Stimulated activated CD4-positive, alpha-beta T cell treated with anti-CD3 and anti-CD28 coated beads, Interleukin-2, amount 100 ng/mL, for 24 hours (primary cell): ENCODE measurements at regions not wholly inside any gene's neighbourhood (a gene's known extent, or its start where the extent isn't known, plus 50 kb on each side); places are given as distances from the start of the nearest gene placed in this dataset.
"Not testable (repeated sequence)": the region's sequence is repeated elsewhere in the genome, so short reads cannot be mapped to it uniquely, and the experiment has no call there.

ENCODE experiments used
- DNase-seq, 2 donors: peaks; one replicate each; pipeline ENCODE4 v3.0.0-alpha.2; 2020

DNA sequence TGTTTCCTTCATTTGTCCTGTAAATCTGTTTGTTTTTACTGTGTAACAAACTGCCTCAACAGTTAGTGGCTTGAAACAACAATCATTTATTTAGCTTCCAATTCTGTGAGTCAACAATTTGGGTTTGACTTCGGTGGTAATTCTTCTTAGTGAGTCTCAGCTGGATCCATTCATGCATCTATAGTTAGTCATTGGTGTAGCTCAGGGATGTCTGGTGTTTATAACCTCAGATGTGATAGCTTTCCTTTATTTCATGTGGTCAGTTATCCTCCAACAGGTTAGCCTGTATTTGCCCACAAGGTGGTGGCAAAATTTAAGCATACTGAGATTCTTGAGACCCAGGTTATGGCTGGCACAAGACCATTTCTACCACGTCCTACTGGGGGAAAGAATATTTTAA is 1267.2 kb downstream of the RAPGEF2 start:
- no peak for DNase-seq

DNA sequence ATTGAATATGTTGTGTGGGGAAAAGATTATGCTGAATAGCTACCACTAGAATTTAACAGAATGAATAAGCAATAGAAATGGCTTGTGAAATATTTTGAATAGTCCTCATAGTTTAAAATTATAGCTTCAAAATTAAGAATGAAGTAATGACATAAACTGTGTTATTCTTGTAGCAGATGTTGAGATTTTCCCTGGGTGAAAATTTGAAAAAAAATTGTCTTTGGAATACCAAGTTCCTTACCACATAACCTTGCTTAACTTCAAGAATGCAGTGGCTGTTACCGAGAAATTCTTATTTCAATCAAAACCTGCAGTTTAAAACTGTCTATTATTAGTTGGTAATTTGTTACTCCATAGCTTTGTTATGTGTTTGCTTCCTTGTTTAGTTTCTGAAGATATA is 1268.6 kb downstream of the RAPGEF2 start:
- DNase-seq = no peak

DNA sequence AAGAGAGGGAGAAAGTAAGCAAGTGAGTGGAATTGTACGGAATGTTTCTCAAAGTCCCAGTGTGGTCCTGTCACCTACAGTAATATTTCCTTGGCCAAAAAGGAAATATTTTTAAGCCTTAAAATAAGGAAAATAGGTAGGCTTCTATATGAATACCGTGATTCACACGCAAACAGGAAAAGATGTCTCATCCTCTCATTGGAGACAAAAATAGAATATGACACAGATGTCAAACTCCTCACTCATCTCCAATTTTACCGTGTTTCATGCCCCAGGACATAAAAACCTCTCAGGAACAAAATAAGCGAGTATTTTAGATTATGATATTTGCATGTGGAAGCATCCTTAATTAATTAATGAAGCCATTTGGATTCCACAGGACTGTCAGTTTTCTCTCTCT is 1269.5 kb downstream of the RAPGEF2 start:
- DNase-seq = no peak

DNA sequence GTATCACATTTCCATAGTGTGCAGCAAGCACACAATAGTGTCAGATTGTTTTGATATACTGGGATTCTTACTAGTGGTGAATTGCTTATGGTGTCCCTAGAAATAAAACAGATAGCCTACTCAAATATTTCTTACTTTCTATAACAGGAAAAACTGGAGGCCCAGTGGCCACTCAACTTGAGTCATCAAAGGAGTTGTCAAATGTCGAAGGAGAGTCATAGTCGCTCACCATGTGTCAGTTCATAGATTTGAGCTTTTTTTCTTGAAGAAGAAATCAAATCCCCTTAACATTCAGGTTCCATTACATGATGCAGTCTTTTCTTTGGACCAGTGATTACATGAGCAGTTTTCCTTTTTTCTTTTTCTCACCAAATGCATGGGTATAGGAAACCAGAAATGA is 1271.0 kb downstream of the RAPGEF2 start:
- DNase-seq = no peak

DNA sequence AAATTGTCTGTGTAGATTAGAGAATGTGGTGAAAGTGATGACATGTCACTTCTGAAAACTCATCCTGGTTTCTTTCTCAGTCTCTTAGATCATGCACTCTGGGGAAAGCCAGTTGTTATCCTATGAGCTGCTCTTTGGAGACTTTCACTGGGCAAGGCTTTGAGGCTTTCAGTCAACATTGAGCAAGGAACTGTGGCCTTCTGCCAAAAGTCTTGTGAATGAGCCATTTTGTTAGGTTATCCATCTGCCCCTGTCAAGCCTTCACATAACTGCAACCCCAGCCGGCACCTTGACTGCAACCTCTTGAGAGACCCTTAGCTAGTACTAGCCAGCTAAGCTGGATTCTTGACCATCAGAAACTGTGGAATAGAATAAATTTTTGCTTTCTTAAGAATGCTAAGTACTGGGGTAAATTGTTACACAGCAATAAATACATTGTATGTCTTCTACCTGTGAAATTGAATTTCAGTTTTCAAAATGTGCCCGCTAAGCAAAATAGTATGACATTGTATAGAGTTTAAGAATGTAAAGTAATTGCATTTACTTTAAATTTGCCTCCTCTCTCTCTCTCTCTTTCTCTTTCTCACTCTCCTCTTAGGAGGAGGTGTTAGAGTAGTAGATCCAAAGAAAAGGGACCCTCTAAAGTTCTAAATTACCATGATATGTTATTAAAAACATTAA is 1273.0 kb downstream of the RAPGEF2 start:
- DNase-seq = no peak

DNA sequence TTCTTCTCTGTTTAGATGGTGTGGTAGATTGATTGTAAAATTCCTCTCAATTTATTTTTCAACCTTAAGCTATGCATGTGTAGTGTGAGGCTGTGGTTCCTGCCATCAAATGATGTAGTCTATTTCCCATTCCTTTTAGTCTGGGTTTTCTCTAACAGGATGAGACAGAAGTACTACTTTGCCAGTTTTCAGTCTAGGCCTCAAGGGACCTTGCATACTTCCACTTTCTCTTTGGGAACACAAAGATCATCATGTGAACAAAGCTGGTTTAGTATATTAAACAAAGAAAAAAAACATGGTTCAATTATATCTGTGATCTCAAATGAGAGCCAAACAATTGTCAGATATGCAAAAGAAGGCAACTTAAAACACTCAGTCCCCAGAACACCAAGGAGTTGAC is 1284.0 kb downstream of the RAPGEF2 start:
- DNase-seq = no peak

DNA sequence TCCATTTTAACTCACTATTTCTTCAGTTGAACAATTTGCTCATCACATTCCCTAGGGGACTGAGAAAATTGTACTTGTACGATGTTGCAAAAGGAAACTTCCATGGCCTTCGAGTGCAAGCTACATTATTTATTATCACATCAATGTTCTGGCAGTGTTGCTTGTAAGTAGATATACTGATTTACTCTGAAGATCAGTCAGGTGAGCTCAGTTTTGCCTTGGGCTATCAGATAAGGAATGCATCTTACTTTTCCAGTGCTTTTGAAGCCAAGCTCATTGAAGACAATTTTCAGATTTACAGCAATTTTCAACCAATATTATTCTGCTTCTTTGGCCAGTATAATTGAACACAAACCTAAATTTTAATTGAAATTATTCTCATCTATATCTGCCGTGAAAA is 1296.9 kb downstream of the RAPGEF2 start:
- no peak for DNase-seq

DNA sequence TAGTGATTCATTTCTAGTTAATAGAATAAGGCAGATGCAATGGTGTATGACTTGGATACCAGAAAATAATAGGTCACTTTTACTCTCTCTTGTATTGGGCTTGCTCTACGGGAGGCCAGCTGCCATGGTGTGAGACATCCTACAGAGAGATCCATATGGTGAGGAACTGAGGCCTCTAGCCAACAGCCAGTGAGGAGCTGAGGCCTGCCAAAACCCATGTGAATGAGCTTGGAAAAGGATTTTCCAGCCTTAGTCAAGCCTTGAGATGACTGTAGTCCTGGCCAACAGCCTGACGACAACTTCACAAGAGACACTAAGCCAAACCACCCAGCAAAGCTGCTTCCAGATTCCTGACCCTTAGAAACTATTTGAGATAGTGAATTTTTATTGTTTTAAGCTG is 1300.2 kb downstream of the RAPGEF2 start:
- DNase-seq = no peak

DNA sequence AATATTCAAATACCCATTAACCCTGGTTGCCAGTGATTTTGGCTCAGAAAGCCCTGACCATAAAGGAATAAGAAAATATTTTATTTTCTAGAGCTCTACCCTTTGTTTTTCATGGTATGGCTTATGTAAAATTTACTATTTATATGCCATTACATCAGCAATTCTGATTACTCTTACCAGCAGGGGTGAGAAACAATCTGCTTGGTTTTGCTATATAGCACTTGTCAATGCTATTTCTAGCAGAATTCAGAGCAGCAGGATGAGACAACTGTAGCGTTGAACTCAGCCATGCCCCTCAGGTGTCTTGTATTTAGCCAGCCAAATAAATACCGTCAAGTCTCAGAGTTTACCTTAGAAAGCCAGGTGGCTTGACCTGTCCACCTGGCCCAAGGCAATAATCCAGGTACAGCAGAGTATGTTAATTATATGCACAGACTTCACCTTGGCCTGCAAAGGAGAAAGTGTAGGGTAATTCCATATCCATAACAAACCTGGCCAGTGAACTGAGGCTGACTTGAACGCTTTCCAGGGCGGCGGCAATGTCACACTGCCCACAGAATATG is 1303.5 kb downstream of the RAPGEF2 start:
- no peak for DNase-seq

DNA sequence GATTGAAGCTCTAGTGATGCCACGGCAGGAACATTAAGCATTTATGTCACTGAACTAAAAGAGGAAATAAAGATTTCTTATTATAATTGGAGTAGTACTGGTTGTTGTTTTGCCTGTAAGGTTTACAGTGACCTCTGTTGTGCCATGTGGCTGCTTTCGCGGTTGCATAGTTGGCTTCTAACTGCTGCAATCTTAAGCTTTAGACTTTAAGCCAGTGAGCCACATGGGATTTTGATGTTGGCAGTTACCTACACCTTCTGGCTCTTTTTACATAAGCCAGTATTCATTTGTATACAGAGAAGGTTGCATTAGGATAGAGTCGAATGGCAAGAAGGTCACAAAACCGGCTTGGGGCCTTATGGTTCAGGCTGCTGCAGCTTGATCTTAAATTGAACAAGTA is 1311.6 kb downstream of the RAPGEF2 start:
- no peak for DNase-seq

DNA sequence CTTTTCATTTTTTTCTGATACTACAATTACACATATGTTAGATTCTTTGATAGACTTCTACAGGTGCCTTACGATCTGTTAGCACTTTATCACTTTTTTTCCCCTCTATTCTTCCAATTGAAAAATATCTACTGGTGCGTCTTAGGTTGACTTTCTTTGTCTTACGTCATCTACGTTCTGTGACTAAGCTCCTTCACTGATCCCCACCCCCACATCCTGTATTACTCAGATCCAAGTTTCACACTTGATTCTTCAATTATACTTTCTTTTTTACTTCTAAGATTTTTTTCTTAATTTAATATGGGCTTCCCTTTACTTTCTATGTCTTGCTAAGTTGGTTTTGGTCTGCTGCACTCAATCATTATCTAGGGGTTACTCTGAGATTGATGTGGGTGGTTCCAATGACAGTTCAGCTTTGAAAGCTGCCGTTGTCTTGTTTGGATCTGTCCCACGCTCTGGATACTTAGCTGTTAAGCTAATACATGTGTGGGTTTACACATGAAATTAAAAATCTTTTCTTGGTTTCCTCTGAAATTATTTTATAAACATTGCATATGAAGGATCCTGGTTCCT is 1321.1 kb downstream of the RAPGEF2 start:
- no peak for DNase-seq

DNA sequence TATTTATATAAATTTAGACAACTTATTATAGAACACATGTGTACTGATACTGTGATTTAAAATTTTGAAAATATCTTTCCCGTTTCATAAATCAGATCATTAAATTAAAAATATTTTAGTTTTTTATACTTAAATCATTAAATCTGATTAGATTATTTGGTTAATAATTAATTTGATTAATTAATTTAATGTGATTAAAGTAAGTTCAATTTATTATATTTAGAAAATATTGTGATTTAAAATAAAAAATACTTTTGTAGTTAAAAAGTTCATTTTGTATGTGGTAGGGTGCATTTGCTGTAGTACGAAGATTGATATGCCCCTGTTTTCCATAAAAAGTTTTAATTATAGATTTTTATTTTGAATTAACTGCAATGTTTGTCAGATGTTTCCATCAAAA is 1323.4 kb downstream of the RAPGEF2 start:
- DNase-seq = no peak

DNA sequence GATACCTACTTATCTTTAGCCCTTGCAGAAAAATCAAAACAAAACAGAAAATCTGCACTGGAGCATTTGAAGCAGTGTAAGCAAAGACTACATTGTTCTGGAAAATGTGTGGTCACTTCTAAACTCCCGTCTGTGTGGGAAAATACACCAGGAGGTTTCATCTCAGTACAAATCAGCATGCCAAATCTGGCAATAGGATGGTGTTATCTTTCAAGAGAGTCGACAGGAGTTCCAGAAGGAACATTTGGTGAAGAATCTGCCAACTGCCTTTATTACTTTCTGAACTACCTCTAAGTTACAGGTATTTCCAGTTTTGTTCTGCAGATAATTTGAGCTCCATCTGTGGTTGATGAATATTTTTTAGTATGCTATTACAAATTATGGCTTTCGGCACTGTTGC is 1348.0 kb downstream of the RAPGEF2 start:
- DNase-seq = no peak

DNA sequence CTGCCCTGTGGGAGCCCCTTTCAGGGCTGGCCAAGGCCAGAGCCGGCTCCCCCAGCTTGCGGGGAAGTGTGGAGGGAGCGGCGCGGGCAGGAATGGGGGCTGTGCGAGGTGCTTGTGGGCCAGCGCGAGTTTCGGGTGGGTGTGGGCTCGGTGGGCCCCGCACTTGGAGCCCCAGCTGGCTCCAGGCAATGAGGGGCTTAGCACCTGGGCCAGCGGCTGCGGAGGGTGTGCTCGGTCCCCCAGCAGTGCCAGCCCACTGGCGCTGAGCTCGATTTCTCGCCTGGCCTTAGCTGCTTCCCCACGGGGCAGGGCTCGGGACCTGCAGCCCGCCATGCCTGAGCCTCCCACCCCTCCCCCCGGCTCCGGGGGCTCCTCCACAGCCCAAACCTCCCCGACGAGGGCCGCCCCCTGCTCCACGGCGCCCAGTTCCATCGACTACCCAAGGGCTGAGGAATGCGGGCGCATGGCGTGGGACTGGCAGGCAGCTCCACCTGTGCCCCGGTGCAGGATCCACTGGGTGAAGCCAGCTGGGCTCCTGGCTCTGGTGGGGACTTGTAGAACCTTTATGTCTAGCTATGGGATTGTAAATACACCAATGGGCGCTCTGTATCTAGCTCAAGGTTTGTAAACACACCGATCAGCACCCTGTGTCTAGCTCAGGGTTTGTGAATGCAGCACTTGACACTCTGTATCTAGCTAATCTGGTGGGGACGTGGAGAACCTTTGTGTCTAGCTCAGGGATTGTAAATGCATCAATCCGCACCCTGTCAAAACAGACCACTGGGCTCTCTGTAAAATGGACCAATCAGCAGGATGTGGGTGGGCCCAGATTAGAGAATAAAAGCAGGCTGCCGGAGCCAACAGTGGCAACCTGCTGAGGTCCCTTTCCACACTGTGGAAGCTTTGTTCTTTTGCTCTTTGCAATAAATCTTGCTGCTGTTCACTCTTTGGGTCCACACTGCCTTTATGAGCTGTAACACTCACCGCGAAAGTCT is 1379.1 kb downstream of the RAPGEF2 start:
- not testable (repeated sequence) for DNase-seq

DNA sequence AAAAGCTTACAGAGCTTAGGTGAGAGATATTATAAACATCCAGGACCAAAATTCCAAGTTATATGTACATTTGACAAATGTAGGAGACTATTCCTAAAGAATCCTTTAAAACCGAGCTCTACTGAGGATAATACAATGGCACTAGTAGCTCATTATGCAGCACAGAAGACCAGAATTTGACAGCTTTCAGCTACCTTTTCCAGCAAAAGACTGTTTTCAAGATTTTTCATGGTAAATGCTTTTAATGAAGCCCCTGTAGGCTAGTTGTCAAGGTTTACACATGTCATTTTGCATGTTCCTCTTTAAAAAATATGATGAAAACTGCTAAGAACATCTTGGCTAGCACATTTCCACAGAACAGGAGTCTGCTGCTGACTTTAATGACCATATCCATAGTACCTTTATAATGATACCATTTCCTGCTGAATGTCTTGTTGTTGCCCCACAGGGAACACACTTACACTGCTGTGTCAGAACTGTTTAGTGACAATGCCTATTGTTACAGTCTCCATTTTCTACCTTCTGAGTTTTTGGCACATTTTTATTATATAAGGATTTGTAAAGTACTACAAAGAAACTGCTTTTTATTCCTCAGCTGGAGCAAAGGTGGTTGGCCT is 1382.3 kb downstream of the RAPGEF2 start:
- DNase-seq = no peak

DNA sequence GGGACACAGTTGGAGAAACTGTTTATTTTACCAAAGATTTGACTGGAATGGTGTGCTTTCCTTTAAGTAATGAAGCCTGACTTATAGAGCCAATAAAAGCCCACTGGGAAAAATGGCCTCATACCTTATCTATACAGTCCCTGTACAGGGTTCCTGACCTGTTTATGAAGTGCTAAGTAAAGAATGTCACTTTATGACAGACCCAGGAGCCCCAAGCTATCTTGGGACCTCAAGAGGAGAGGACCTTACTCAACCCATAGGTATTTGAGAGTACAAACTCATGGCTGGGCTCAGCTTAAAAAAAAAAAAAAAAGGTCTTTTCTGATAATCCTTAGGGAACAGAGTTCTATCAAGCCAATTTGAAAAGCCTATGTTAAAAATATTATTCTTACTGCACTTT is 1389.3 kb downstream of the RAPGEF2 start:
- DNase-seq = no peak

DNA sequence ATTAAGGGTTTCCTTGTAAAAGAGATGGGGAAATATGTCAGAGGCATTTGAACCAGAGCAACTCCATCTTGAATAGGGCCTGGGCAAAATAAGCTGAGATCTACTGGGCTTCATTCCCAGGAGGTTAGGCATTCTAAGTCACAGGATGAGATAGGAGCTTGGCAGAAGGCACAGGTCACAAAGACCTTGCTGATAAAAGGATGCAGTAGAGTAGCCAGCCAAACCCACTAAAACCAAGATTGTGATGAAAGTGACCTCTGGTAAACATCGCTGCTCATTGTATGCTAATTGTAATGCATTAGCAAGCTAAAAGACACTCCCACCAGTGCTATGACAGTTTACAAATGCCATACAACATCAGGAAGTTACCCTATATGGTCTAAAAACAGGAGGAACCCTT is 1390.3 kb downstream of the RAPGEF2 start:
- DNase-seq = no peak

DNA sequence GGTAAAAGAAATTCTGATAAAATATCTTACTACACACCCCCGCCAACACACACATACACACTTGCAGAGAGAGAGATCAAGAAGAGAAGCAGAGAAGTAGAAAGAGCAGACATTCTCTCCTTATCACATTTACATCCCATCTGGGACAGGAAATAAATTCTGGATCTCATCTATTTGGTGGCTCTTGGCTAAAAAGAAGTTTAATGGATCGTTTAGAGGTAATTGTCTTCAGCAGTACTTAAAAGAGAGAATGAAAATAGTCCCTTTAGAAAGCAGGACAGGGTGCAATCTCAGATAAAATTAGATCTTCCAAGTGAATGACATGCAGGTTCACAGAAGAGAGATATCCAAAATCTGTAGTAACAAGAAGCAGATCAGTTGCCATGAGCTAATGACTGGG is 1392.5 kb downstream of the RAPGEF2 start:
- no peak for DNase-seq

DNA sequence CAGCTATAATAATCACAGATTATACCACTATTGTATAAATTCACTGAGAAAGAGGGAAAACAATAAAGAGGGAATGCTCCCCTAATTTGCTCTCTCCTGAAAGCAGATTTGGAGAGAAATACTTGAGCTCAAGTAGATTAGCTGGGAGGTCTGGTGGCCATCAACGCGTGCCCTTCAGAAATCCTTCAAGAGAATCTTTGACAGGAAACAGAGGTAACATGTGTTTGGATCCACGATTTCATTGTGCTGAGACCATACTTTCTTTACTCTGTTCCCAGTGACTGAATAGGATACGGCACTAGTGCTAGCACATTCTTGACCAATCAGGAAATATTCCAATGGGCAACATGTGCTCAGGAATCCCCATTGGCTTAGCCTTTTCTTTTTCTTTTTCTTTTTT is 1395.3 kb downstream of the RAPGEF2 start:
- DNase-seq = no peak

DNA sequence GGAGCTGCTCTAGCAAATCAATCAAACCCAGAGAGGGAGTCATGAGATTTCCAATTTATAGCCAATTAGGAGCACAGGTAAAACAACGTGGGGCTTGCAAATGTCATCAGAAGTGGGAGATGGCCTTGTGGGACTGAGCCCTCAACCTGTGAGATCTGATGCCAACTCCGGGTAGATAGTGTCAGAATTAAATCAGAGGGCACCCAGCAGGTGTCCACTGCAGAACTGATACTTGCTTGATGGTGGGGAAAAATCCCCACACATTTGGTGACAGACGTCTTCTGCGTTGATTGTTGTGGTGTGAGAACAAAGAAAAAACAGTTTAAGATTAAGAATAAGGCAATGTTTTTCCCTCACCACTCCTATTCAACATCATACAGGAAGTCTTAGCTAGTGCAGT is 1402.8 kb downstream of the RAPGEF2 start:
- DNase-seq = no peak

DNA sequence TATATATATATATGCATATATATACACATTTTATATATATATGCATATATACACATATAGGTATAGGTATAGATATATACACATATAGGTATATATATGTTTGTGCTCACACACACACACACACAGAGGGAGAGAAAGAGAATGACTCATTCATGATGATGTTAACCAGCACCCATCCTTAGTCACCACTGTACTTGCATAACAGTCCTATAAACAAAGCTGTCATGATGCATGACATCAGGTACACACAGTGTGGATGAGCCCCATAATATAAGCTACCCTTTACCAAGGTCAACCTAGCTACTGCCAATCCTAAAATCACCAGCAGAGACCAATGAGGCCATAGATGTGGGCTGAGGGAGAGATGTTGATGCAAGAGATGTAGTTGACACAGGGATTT is 1408.0 kb downstream of the RAPGEF2 start:
- no peak for DNase-seq

DNA sequence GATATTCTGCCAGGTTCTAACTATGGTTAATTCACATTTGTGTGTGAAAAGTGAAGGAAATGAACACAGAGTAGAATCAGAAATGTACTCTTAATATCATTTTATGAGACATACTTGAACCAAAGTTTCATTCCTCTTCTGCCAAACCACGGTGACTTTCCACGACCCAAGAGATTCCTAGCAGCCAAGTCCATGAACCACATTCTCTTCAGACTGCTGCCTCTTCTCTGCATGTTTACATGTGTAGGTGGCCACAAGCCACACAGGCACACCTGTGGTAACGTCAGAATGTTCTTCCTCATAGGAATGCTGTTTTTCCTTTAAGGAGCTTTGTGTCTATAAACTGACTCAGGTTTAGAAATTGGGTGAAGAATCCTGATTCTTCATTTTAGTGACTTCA is 1411.2 kb downstream of the RAPGEF2 start:
- no peak for DNase-seq

DNA sequence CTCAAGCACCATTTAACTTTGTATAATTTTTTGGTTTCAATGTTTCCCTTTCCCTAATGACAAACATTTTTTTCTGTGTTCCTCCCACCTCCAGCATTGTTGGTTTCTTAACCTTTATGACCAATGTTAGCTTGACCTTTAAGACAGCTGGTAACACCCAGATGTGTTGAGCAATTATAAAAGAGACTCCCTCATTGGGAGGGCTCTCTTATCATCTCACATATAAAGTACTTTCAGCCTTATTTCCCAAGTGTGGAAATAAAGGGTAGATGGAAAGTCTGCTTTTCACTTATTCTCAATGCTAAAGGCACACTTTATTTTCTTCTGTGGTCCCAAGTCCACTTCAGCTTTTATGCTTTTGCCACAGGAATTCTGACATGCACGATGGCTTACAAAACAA is 1420.4 kb downstream of the RAPGEF2 start:
- DNase-seq = no peak
